HUES48 (cell line): ENCODE measurements at regions not wholly inside any gene's neighbourhood (a gene's known extent, or its start where the extent isn't known, plus 50 kb on each side); places are given as distances from the start of the nearest gene placed in this dataset.

ENCODE experiments used
- H3K27ac ChIP-seq: one replicate; pipeline ENCODE4 v1.7.0; 2013; ENCODE audit warnings: low read depth, low read length, inconsistent platforms
- H3K27me3 ChIP-seq: 2 replicates; pipeline ENCODE4 v1.6.1; 2013; ENCODE audit warnings: mild to moderate bottlenecking, low read length; ENCODE audit not compliant: control insufficient read depth, insufficient read depth
- H3K36me3 ChIP-seq: 2 replicates; pipeline ENCODE4 v1.6.1; 2013; ENCODE audit warnings: low read length; ENCODE audit not compliant: control insufficient read depth, insufficient read depth
- H3K4me1 ChIP-seq: 2 replicates; pipeline ENCODE4 v1.6.1; 2013; ENCODE audit warnings: mild to moderate bottlenecking, low read length; ENCODE audit not compliant: control insufficient read depth, insufficient read depth
- H3K4me3 ChIP-seq: 2 replicates; pipeline ENCODE4 v1.5.1; 2013; ENCODE audit warnings: mild to moderate bottlenecking, low read depth, low read length
- H3K9ac ChIP-seq: 2 replicates; pipeline ENCODE4 v1.6.1; 2013; ENCODE audit warnings: mild to moderate bottlenecking, low read depth, low read length, moderate library complexity
- H3K9me3 ChIP-seq: 2 replicates; pipeline ENCODE4 v1.6.1; 2013; ENCODE audit warnings: low read length; ENCODE audit not compliant: control insufficient read depth, insufficient read depth

DNA sequence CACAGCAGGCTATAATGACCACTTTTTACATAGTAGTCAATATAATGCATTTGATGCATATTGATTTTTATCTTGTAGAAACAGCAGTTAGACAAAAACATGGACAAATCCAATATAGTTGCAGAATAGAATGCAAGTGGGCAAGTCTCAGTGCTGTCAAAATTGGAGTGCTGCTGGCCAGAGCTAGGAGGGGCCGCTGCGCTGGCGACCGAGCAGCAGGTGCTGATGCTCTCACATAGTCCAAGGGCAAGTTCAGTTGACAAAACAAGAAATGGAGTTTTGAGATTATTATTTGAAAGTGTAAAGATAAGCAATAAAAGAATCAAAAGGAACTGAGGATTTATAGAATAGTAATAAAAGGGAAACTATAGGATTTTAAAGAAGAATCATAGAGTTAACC lies 60.6 kb upstream of the CDK20 start:
- no peaks in the 10 kb centered on the region for H3K4me1 ChIP-seq
- peaks cover 19% of the 10 kb centered on the region for H3K9me3 ChIP-seq
- H3K36me3 ChIP-seq = no peaks in the 10 kb centered on the region
- no peak overlapping the region for H3K27ac ChIP-seq
- H3K4me3 ChIP-seq = no peak overlapping the region
- no peak overlapping the region for H3K9ac ChIP-seq
- H3K27me3 ChIP-seq = no peaks in the 10 kb centered on the region

DNA sequence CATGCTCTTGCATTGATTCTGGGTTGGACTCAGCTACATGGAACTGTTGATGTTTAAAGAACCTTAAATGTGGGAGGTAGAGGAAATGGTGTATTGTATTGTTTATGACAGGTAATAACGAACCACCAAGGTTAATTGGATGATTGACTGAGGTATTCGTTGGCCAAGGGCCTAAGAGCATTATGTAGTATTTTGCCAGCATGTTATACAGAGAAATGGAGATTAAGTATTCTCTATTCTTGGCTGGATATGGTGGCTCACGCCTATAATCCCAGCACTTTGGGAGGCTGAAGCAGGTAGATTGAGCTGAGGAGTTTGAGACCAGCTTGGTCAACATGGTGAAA lies 59.0 kb upstream of the CDK20 start:
- Histone ChIP-seq H3K36me3 (no peaks in the 10 kb centered on the region), H3K4me3 (no peak overlapping the region), H3K9ac (no peak overlapping the region), H3K9me3 (peaks cover 14% of the 10 kb centered on the region; the same call in 1 of the 2 replicates), H3K4me1 (no peaks in the 10 kb centered on the region), H3K27me3 (no peaks in the 10 kb centered on the region), H3K27ac (no peak overlapping the region)

- Histone ChIP-seq H3K27ac (no peak overlapping the region), H3K36me3 (no peaks in the 10 kb centered on the region), H3K4me3 (no peak overlapping the region), H3K9ac (no peak overlapping the region), H3K4me1 (peaks cover 17% of the 10 kb centered on the region), H3K9me3 (no peaks in the 10 kb centered on the region), H3K27me3 (no peaks in the 10 kb centered on the region)
These were observed 54.0 kb upstream of the CDK20 start for GRCh38 chr9:88028338-88028737.

- Histone ChIP-seq H3K9me3 (no peaks in the 10 kb centered on the region), H3K27ac (peak overlapping the region; percentile 70), H3K4me3 (no peak overlapping the region), H3K4me1 (peaks cover 17% of the 10 kb centered on the region), H3K27me3 (no peaks in the 10 kb centered on the region), H3K36me3 (no peaks in the 10 kb centered on the region), H3K9ac (no peak overlapping the region)
These were observed 51.8 kb upstream of the CDK20 start for GRCh38 chr9:88026118-88026479.

DNA sequence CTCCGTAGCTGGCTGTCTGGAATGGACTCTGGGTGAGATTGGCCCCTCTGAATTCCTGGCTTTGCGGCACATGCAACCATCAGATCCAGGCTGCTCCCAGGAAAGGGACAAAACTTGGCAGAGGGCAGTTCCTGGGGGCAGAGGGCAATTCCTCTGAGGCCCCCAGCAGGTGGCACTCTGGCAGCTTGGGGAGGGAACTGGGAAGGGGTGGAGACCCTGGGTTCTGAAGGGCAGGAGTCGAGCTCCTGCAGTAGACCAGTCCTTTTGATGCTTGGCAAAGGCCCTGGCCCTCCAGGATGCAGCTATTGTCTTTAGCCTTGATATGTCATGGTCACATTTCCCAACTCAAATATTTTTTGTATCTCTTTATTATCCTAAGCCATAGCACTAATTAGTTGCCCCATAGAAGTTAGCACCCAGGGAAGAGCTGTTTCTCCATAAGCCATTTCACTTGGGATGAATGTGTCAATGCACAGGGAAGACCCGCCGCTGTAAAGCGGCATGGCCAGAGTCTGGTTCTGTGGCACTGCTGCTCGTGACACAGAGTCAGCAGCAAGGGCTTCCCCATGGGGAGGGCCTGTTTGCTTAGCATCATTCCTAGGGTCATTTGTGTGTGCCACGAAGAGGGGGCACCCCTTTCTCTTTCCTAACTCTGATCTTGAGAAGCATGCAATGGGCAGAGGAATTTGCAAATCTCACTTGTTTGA lies 51.2 kb upstream of the CDK20 start:
- Histone ChIP-seq H3K36me3 (no peaks in the 10 kb centered on the region), H3K4me1 (peaks cover 17% of the 10 kb centered on the region), H3K9ac (no peak overlapping the region), H3K4me3 (no peak overlapping the region), H3K9me3 (no peaks in the 10 kb centered on the region), H3K27me3 (no peaks in the 10 kb centered on the region), H3K27ac (peak overlapping the region; percentile 70)

DNA sequence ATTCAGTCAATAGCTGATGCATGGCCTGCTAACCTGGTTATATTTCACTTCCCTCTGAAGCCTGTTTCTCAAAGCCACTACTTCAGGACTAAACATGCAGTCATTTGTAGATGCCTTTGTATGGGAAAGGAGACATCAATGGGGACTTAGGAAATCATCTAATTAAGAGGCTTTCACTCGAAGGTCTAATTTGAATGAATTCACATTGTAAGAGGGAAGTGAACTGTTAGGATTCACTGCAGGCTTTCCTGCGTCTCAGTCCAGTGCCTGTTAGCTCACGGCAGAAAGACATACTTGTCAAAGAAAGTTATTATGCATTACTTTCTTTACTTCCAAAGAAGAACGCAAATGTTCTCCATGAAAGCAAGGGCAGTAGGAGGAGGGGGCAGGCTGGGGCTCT lies 50.6 kb upstream of the CDK20 start:
- H3K27ac ChIP-seq = no peak overlapping the region
- no peak overlapping the region for H3K9ac ChIP-seq
- H3K4me1 ChIP-seq = peaks cover 17% of the 10 kb centered on the region
- no peaks in the 10 kb centered on the region for H3K9me3 ChIP-seq
- no peaks in the 10 kb centered on the region for H3K27me3 ChIP-seq
- no peak overlapping the region for H3K4me3 ChIP-seq
- H3K36me3 ChIP-seq = no peaks in the 10 kb centered on the region
